HepG2 (cell line): ENCODE measurements at regions not wholly inside any gene's neighbourhood (a gene's known extent, or its start where the extent isn't known, plus 50 kb on each side); places are given as distances from the start of the nearest gene placed in this dataset.

ENCODE experiments used
- ATAC-seq: fragments of 200-7000 bp; cut with Tn5 transposase; 3 replicates; pipeline ENCODE4 v1.9.1; 2020; ENCODE audit warnings: mild to moderate bottlenecking, moderate library complexity
- BruUV-seq: library from RNA; stranded (reverse); fragments of 400-500 nt; replicated peaks from 2 replicates; lab custom pipeline; 2021; lab: Mats Ljungman, UMichigan
- CTCF ChIA-PET: fragments of 300-600 bp; formaldehyde crosslinking; extraction: SDS; loops from one replicate; lab custom pipeline; 2021; ENCODE audit warnings: low total read pairs, inconsistent platforms, low intra/inter-chr PET ratio; lab: Yijun Ruan, JAX
- POLR2A ChIA-PET: fragments of 350-600 bp; sonication (Branson Sonifier 250); formaldehyde crosslinking; loops from one replicate; lab custom pipeline; 2020; ENCODE audit warnings: antibody characterized with exemption, inconsistent platforms; lab: Yijun Ruan, JAX
- DNase-seq: peaks from one replicate; pipeline ENCODE4 v3.0.0-alpha.2; 2015; ENCODE audit warnings: low spot score
- FAIRE-seq: peaks from 3 replicates; lab custom pipeline; 2011; peaks lifted over from hg19 to GRCh38; lab: Jason Lieb, UNC
- H2AFZ ChIP-seq: one replicate; pipeline ENCODE4 v1.6.1; 2011; ENCODE audit warnings: low read length, inconsistent platforms
- H3K27ac ChIP-seq: fragments of 300-600 bp; 3 replicates; pipeline ENCODE4 v1.8.0; 2011; ENCODE audit warnings: mixed run types, mild to moderate bottlenecking, mixed read lengths, low read length, inconsistent platforms; ENCODE audit not compliant: insufficient read depth; ENCODE audit errors: extremely low read length
- H3K27me3 ChIP-seq, 2 experiments: fragments of 200-600 bp in 1 of 2; 2 replicates in 1 of 2; 3 replicates in 1 of 2; pipeline versions ENCODE4 v1.6.0 to v1.8.0; 2011; ENCODE audit warnings: low read length in 2 of 2, mild to moderate bottlenecking in 2 of 2, moderate library complexity in 2 of 2, inconsistent platforms in 1 of 2; ENCODE audit not compliant: insufficient read depth in 2 of 2, control insufficient read depth in 1 of 2
- H3K36me3 ChIP-seq, 2 experiments: fragments of 200-600 bp in 1 of 2; replicated peaks in 1 of 2; 2 replicates in 1 of 2; 3 replicates in 1 of 2; pipeline versions ENCODE4 v1.5.1 to v1.8.0; 2011; ENCODE audit warnings: low read length in 2 of 2, inconsistent platforms in 1 of 2; ENCODE audit not compliant: insufficient read depth in 2 of 2, control insufficient read depth in 1 of 2
- H3K4me1 ChIP-seq: 2 replicates; pipeline ENCODE4 v1.5.1; 2012; ENCODE audit warnings: low read length, inconsistent platforms; ENCODE audit not compliant: insufficient read depth
- H3K4me2 ChIP-seq: 2 replicates; pipeline ENCODE4 v1.6.0; 2011; ENCODE audit warnings: low read depth, low read length, inconsistent platforms
- H3K4me3 ChIP-seq, 3 experiments: fragments of 200-600 bp in 1 of 3; sonication (generic), shearing (Covaris generic) in 1 of 3; replicated peaks in 1 of 3; 2 replicates each; pipeline ENCODE4 v1.5.1; 2011 to 2016; ENCODE audit warnings: low read length in 3 of 3, inconsistent platforms in 2 of 3, low read depth in 2 of 3, mild to moderate bottlenecking in 2 of 3, control low read depth in 1 of 3, mixed read lengths in 1 of 3; ENCODE audit not compliant: insufficient read depth in 1 of 3
- H3K79me2 ChIP-seq: one replicate; pipeline ENCODE4 v1.6.1; 2011; ENCODE audit warnings: low read length, inconsistent platforms; ENCODE audit not compliant: insufficient read depth
- H3K9ac ChIP-seq: 2 replicates; pipeline ENCODE4 v1.6.0; 2011; ENCODE audit warnings: mild to moderate bottlenecking, low read depth, low read length, inconsistent platforms; ENCODE audit not compliant: insufficient read depth
- H3K9me3 ChIP-seq: 2 replicates; pipeline ENCODE4 v1.5.1; 2012; ENCODE audit warnings: mild to moderate bottlenecking, low read length
- H4K20me1 ChIP-seq: 2 replicates; pipeline ENCODE4 v1.6.0; 2011; ENCODE audit warnings: inconsistent platforms, mild to moderate bottlenecking, low read length, moderate library complexity; ENCODE audit not compliant: insufficient read depth
- ARNT2 ChIP-seq: sonication (generic); formaldehyde crosslinking; IDR thresholded peaks from 2 replicates; pipeline ENCODE4 v1.8.0; 2022; ENCODE audit warnings: mild to moderate bottlenecking, low read depth, missing genetic modification reagents, moderate library complexity
- CENPT ChIP-seq: sonication (generic); formaldehyde crosslinking; IDR thresholded peaks from 2 replicates; pipeline ENCODE4 v1.8.0; 2022; ENCODE audit warnings: low read depth, mild to moderate bottlenecking, moderate library complexity, missing genetic modification reagents
- GMEB2 ChIP-seq: IDR thresholded peaks from 2 replicates; pipeline ENCODE4 v1.6.1; 2016; ENCODE audit warnings: missing biosample characterization, missing genetic modification reagents, low read depth
- HES4 ChIP-seq: sonication (generic); formaldehyde crosslinking; IDR thresholded peaks from 2 replicates; pipeline ENCODE4 v1.9.0; 2021; ENCODE audit warnings: mild to moderate bottlenecking, missing genetic modification reagents, borderline replicate concordance
- KDM5A ChIP-seq: fragments of 200-600 bp; sonication (generic); IDR thresholded peaks from 2 replicates; pipeline ENCODE4 v1.7.0; 2018; ENCODE audit warnings: antibody characterized with exemption, mild to moderate bottlenecking, low read length, borderline replicate concordance
- NFKBIZ ChIP-seq: IDR thresholded peaks from 2 replicates; pipeline ENCODE4 v1.6.1; 2018; ENCODE audit warnings: missing genetic modification reagents, missing compliant biosample characterization
- SOX5 ChIP-seq: IDR thresholded peaks from 2 replicates; pipeline ENCODE4 v1.6.1; 2016; ENCODE audit warnings: borderline replicate concordance
- SRF ChIP-seq: IDR thresholded peaks from 2 replicates; pipeline ENCODE4 v1.6.1; 2011; ENCODE audit warnings: mild to moderate bottlenecking, low read depth, low read length, moderate library complexity
- USF2 ChIP-seq, 2 experiments: sonication (generic) in 1 of 2; formaldehyde crosslinking in 1 of 2; IDR thresholded peaks; 2 replicates each; pipeline versions ENCODE4 v1.5.1 to v1.6.1; 2011 to 2020; ENCODE audit warnings: borderline replicate concordance in 1 of 2, low read depth in 1 of 2, low read length in 1 of 2, mild to moderate bottlenecking in 1 of 2, missing genetic modification reagents in 1 of 2, moderate library complexity in 1 of 2
- YEATS2 ChIP-seq: sonication (generic); formaldehyde crosslinking; IDR thresholded peaks from 2 replicates; pipeline ENCODE4 v1.4.0; 2020; ENCODE audit warnings: missing genetic modification reagents, borderline replicate concordance
- ZNF598 ChIP-seq: sonication (generic); formaldehyde crosslinking; IDR thresholded peaks from 2 replicates; pipeline ENCODE4 v1.5.1; 2020; ENCODE audit warnings: mild to moderate bottlenecking, missing genetic modification reagents, borderline replicate concordance
- ZNF83 ChIP-seq: sonication (generic); formaldehyde crosslinking; IDR thresholded peaks from 2 replicates; pipeline ENCODE4 v1.4.0; 2020; ENCODE audit warnings: missing genetic modification reagents, mild to moderate bottlenecking, borderline replicate concordance
- ZSCAN22 ChIP-seq: sonication (generic); formaldehyde crosslinking; IDR thresholded peaks from 2 replicates; pipeline ENCODE4 v1.4.0; 2020; ENCODE audit warnings: mild to moderate bottlenecking, missing genetic modification reagents
- WGBS: methylation state at CpG from one replicate; pipeline ENCODE4 v1.1.6; 2017; ENCODE audit warnings: low lambda C conversion rate; 5-methylcytosine and 5-hydroxymethylcytosine counted together
- in situ Hi-C: cut with HindIII; loops from 2 replicates; pipeline ENCODE4 v1.10.0; 2017; ENCODE audit warnings: low pct_unique_long_range_greater_than_20kb; ENCODE audit not compliant: extremely low pct_ligation_motif_present
- intact Hi-C: fragments of 100-400 bp; cut with micrococcal nuclease; formaldehyde crosslinking; loops from one replicate; pipeline ENCODE4 v1.10.0; 2022; ENCODE audit not compliant: unreplicated experiment

- Histone ChIP-seq H3K4me1 (0 out of 2 replicates have a peak, but pooled peaks cover 7% of the 10 kb centered on the region), H3K36me3 (no peaks in the 10 kb centered on the region), H3K9me3 (no peaks in the 10 kb centered on the region), H3K79me2 (no peaks in the 10 kb centered on the region), H3K9ac (no peak overlapping the region), H4K20me1 (no peaks in the 10 kb centered on the region), H2AFZ (no peak overlapping the region), H3K4me2 (no peak overlapping the region), H3K4me3 (no peak overlapping the region), H3K27me3 (peaks cover 0 to 24% of the 10 kb centered on the region in 2 experiments; a peak in 2 of 5 replicates), H3K27ac (no peak overlapping the region)
- no peak for DNase-seq
- CTCF ChIA-PET = no interaction called here
- intact Hi-C loops (no loop called here), in situ Hi-C loops (no loop called here)
- no peak for FAIRE-seq
- POLR2A ChIA-PET = no interaction called here
- BruUV-seq = no TSS peak
- TF ChIP-seq ZNF598 (CRISPR knock-in tag) (no peak), ZSCAN22 (CRISPR knock-in tag) (no peak), ZNF83 (CRISPR knock-in tag) (no peak), HES4 (no peak), USF2 (IDR thresholded peaks at IDR 0.05; ENCODE audit: low read depth, low read length) (no peak), USF2 (CRISPR knock-in tag; IDR thresholded peaks at IDR 0.05; ENCODE audit: borderline replicate concordance) (no peak)
- no peak for ATAC-seq
Observed at GRCh38 chr2:224158831-224159230, 119.7 kb upstream of the SERPINE2 start.

GRCh38 chr2:224158061-224158460, 119.0 kb upstream of the SERPINE2 start:
- no peak overlapping the region for H3K4me2 ChIP-seq
- no peak overlapping the region for H3K9ac ChIP-seq
- in situ Hi-C loops (no loop called here), intact Hi-C loops (no loop called here)
- H3K27ac ChIP-seq = no peak overlapping the region
- H3K79me2 ChIP-seq = no peaks in the 10 kb centered on the region
- WGBS = 21% methylated on average over 4 of the region's 4 CpGs
- H3K4me3 ChIP-seq = no peak overlapping the region
- H4K20me1 ChIP-seq = no peaks in the 10 kb centered on the region
- FAIRE-seq = no peak
- BruUV-seq = no TSS peak
- H3K36me3 ChIP-seq = no peaks in the 10 kb centered on the region
- POLR2A ChIA-PET = interaction anchor here (3.9 kb wide), 1 partner anchor 12 kb away, joined by 22 read pairs; no protein-coding TSS in a partner anchor
- 0 out of 2 replicates have a peak, but pooled peaks cover 7% of the 10 kb centered on the region for H3K4me1 ChIP-seq
- TF ChIP-seq GMEB2 (CRISPR knock-in tag) (no peak), SOX5 (CRISPR knock-in tag) (no peak), NFKBIZ (CRISPR knock-in tag) (no peak), KDM5A (no peak), SRF (no peak), ARNT2 (CRISPR knock-in tag) (no peak), YEATS2 (CRISPR knock-in tag) (no peak), CENPT (CRISPR knock-in tag) (no peak)
- no peak for ATAC-seq
- no peaks in the 10 kb centered on the region for H3K9me3 ChIP-seq
- CTCF ChIA-PET = no interaction called here
- H3K27me3 ChIP-seq = peaks cover 0 to 23% of the 10 kb centered on the region in 2 experiments; a peak in 2 of 5 replicates
- H2AFZ ChIP-seq = no peak overlapping the region
- no peak for DNase-seq
